22Rv1 (cell line): ENCODE measurements at regions not wholly inside any gene's neighbourhood (a gene's known extent, or its start where the extent isn't known, plus 50 kb on each side); places are given as distances from the start of the nearest gene placed in this dataset.
"Not testable (repeated sequence)": the region's sequence is repeated elsewhere in the genome, so short reads cannot be mapped to it uniquely, and the experiment has no call there.

ENCODE experiments used
- H3K27ac ChIP-seq: fragments of 450-650 bp; 2 replicates; pipeline ENCODE4 v1.5.1; 2017
- ZFX ChIP-seq: fragments of 450-650 bp; IDR thresholded peaks from 2 replicates; pipeline ENCODE4 v1.6.1; 2017; ENCODE audit warnings: antibody characterized with exemption, borderline replicate concordance
- TF ChIP-seq, protein P1 (sequence below): fragments of 450-650 bp; IDR thresholded peaks from 2 replicates; pipeline ENCODE4 v1.5.1; 2017; ENCODE audit warnings: mild to moderate bottlenecking

DNA sequence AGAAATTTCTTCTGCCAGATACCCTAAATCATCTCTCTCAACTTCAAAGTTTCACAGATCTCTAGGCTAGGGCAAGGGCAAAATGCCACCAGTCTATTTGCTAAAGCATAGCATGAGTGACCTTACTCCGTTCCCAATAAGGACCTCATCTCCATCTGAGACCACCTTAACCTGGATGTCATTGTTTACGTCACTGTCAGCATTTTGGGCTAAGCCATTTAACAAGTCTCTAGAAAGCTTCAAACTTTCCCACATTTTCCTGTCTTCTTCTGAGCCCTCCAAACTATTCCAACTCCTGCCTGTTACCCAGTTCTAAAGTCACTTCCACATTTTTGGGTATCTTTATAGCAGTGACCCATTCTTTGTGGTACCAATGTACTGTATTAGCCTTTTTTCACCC, 259.2 kb upstream of the KITLG start:
- TF ChIP-seq ZFX, result no peak
- TF ChIP-seq, protein P1, sequence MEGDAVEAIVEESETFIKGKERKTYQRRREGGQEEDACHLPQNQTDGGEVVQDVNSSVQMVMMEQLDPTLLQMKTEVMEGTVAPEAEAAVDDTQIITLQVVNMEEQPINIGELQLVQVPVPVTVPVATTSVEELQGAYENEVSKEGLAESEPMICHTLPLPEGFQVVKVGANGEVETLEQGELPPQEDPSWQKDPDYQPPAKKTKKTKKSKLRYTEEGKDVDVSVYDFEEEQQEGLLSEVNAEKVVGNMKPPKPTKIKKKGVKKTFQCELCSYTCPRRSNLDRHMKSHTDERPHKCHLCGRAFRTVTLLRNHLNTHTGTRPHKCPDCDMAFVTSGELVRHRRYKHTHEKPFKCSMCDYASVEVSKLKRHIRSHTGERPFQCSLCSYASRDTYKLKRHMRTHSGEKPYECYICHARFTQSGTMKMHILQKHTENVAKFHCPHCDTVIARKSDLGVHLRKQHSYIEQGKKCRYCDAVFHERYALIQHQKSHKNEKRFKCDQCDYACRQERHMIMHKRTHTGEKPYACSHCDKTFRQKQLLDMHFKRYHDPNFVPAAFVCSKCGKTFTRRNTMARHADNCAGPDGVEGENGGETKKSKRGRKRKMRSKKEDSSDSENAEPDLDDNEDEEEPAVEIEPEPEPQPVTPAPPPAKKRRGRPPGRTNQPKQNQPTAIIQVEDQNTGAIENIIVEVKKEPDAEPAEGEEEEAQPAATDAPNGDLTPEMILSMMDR, result no peak
- H3K27ac ChIP-seq, result no peak overlapping the region

DNA sequence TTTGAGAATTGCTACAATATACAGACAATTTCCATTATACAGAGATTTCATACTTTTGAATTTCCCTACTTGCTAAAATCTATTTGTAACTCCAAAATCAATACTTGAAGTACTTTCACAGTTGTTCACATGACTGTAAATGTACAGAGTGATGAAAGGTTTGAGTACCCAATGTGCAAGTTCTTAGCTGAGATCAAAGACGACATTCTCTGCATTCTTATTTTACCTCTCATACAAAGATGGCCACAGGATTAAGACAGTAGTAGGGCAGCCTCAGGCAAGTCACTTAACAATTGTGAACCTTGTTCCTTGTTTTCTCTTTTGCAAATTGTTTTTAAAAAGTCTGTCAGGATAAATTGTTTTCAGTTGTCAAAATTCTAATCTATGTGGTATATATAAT, 255.9 kb upstream of the KITLG start:
- TF ChIP-seq, protein P1, result no peak
- TF ChIP-seq ZFX, result no peak
- no peak overlapping the region for H3K27ac ChIP-seq

GRCh38 chr12:88834226-88834625, 254.0 kb upstream of the KITLG start:
- H3K27ac ChIP-seq, result no peak overlapping the region
- no peak for TF ChIP-seq ZFX
- TF ChIP-seq, protein P1, result no peak

DNA sequence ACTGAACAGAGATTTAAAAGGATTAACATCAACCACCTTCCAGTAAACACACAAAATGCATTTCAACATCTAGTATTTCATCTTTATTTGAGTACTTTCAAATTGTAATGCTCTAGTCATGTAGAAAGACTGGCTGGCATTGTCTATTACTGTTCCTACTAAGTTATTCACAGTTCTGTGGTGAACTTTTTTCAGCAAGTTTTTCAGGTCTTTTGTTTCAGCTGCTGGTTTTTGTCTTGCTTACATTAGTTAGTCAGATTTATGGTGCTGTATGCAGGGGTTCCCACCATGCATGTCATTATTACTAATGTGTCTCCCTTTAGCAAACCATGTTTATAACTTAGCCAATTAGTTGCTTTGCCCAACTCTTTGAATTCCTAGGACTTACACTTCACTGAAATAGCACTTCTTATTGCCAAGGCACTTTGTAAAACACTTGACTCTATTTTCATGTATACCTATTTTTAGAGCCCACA, 253.4 kb upstream of the KITLG start:
- TF ChIP-seq, protein P1, result no peak
- TF ChIP-seq ZFX, result no peak
- H3K27ac ChIP-seq, result no peak overlapping the region

DNA sequence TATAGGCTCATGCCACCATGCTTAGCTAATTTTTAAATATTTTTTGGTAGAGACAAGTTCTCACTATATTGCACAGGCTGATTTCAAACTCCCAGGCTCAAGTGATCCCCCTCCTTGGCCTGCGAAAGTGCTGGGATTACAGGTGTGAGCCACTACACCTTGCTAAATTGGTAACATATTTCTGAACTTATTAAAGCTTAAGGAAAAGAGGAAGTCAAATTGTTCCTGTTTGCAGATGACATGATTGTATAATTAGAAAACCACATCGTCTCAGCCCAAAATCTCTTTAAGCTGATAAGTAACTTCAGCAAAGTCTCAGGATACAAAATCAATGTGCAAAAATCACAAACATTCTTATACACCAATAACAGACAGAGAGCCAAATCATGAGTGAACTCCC, 248.3 kb upstream of the KITLG start:
- not testable (repeated sequence) for H3K27ac ChIP-seq

GRCh38 chr12:88820012-88820411, 239.7 kb upstream of the KITLG start:
- no peak overlapping the region for H3K27ac ChIP-seq
- TF ChIP-seq, protein P1, result no peak
- TF ChIP-seq ZFX, result no peak

- H3K27ac ChIP-seq, result no peak overlapping the region
- TF ChIP-seq, protein P1, result no peak
- TF ChIP-seq ZFX, result no peak
These were observed 235.9 kb upstream of the KITLG start for GRCh38 chr12:88816201-88816600.

DNA sequence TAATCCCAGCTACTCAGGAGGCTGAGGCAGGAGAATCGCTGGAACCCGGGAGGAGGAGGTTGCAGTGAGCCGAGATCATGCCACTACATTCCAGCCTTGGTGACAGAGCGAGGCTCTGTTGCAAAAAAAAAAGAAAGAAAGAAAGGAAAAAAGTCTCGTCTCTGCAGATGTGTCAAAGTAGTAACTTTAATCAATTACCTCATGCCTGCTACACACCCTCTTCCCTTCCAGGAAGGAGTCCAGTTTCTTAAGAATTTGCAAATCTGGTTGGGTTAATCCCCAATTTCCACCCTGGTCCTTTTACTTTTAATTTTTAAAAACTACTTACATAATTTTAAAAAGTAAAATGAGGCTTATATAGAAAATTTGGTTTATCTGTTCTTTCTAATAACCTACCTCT, 234.5 kb upstream of the KITLG start:
- TF ChIP-seq, protein P1, result no peak
- TF ChIP-seq ZFX, result no peak

More for the DNA sequence above, 234.5 kb upstream of the KITLG start:
- no peak overlapping the region for H3K27ac ChIP-seq
